HL-60 (cell line): ENCODE measurements at regions not wholly inside any gene's neighbourhood (a gene's known extent, or its start where the extent isn't known, plus 50 kb on each side); places are given as distances from the start of the nearest gene placed in this dataset.

Experiments
- DNase-seq, 2 experiments: peaks; one replicate each; pipeline ENCODE4 v3.0.0-alpha.2; 2010 to 2020; ENCODE audit warnings: low read depth in 1 of 2, low spot score in 1 of 2
- H3K27ac ChIP-seq: fragments of 250-450 bp; sonication (Bioruptor Pico); replicated peaks from 2 replicates; pipeline ENCODE4 v1.5.1; 2020; ENCODE audit warnings: mild to moderate bottlenecking, moderate library complexity
- H3K27me3 ChIP-seq: fragments of 250-450 bp; sonication (Bioruptor Pico); 2 replicates; pipeline ENCODE4 v1.5.1; 2021; ENCODE audit warnings: mild to moderate bottlenecking, moderate library complexity; ENCODE audit not compliant: insufficient read depth, poor library complexity, severe bottlenecking
- H3K4me3 ChIP-seq: replicated peaks from 2 replicates; pipeline ENCODE4 v1.5.1; 2011; ENCODE audit warnings: mild to moderate bottlenecking, control low read depth, low read length; ENCODE audit not compliant: insufficient read depth
- GABPA ChIP-seq: IDR thresholded peaks from 2 replicates; pipeline ENCODE4 v1.6.1; 2012; ENCODE audit warnings: low read depth
- POLR2AphosphoS5 ChIP-seq: IDR thresholded peaks from 2 replicates; pipeline ENCODE4 v1.6.1; 2012; ENCODE audit warnings: low read depth
- SPI1 ChIP-seq: IDR thresholded peaks from 2 replicates; pipeline ENCODE4 v1.6.1; 2012; ENCODE audit warnings: low read depth, mild to moderate bottlenecking, borderline replicate concordance
- TF ChIP-seq, protein P1 (sequence below): IDR thresholded peaks from 2 replicates; pipeline ENCODE4 v1.6.1; 2012; ENCODE audit warnings: low read depth; ENCODE audit not compliant: insufficient replicate concordance
- TF ChIP-seq, protein P2 (sequence below): IDR thresholded peaks from one replicate; pipeline ENCODE4 v1.5.1; 2011; ENCODE audit warnings: low read length, control low read depth, inconsistent platforms; ENCODE audit not compliant: insufficient read depth

DNA sequence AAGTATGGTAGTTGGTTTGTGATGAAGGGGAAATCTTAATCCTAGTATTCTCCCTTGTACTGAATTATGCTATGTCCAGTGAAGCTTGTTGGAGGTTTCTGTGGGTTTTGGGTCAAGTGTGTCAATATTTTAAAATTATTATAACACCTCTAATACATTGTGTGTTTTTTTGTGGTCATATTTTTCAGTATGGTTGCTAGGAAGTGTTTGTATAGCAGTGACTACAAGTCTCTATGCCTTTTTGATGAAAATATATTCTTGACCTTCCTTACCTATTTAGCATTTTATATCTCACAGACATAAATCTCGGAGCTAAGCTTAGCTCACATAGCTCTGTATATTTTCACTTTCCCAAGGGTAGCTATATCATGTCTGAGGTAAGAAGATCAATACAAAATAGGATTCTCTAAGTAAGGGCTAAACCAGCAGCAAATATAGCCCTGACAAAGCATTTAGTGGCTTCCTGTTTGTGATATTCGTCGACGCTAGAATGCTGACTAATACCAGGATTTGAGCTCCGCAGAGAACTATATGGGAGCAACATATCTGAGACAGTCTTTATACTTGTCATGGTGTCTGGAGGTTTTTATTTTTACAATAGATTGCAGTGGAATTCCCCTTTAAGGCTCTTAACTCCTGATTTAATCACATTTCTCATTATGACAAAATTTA lies 82.3 kb downstream of the MACIR start:
- Histone ChIP-seq H3K4me3 (no peak overlapping the region), H3K27ac (no peak overlapping the region), H3K27me3 (no peaks in the 10 kb centered on the region)
- no peak for DNase-seq
- TF ChIP-seq POLR2AphosphoS5, result no peak
- no peak for TF ChIP-seq SPI1
- TF ChIP-seq, protein P1, sequence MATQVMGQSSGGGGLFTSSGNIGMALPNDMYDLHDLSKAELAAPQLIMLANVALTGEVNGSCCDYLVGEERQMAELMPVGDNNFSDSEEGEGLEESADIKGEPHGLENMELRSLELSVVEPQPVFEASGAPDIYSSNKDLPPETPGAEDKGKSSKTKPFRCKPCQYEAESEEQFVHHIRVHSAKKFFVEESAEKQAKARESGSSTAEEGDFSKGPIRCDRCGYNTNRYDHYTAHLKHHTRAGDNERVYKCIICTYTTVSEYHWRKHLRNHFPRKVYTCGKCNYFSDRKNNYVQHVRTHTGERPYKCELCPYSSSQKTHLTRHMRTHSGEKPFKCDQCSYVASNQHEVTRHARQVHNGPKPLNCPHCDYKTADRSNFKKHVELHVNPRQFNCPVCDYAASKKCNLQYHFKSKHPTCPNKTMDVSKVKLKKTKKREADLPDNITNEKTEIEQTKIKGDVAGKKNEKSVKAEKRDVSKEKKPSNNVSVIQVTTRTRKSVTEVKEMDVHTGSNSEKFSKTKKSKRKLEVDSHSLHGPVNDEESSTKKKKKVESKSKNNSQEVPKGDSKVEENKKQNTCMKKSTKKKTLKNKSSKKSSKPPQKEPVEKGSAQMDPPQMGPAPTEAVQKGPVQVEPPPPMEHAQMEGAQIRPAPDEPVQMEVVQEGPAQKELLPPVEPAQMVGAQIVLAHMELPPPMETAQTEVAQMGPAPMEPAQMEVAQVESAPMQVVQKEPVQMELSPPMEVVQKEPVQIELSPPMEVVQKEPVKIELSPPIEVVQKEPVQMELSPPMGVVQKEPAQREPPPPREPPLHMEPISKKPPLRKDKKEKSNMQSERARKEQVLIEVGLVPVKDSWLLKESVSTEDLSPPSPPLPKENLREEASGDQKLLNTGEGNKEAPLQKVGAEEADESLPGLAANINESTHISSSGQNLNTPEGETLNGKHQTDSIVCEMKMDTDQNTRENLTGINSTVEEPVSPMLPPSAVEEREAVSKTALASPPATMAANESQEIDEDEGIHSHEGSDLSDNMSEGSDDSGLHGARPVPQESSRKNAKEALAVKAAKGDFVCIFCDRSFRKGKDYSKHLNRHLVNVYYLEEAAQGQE, result no peak
- TF ChIP-seq, protein P2, sequence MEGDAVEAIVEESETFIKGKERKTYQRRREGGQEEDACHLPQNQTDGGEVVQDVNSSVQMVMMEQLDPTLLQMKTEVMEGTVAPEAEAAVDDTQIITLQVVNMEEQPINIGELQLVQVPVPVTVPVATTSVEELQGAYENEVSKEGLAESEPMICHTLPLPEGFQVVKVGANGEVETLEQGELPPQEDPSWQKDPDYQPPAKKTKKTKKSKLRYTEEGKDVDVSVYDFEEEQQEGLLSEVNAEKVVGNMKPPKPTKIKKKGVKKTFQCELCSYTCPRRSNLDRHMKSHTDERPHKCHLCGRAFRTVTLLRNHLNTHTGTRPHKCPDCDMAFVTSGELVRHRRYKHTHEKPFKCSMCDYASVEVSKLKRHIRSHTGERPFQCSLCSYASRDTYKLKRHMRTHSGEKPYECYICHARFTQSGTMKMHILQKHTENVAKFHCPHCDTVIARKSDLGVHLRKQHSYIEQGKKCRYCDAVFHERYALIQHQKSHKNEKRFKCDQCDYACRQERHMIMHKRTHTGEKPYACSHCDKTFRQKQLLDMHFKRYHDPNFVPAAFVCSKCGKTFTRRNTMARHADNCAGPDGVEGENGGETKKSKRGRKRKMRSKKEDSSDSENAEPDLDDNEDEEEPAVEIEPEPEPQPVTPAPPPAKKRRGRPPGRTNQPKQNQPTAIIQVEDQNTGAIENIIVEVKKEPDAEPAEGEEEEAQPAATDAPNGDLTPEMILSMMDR, result no peak
- no peak for TF ChIP-seq GABPA

DNA sequence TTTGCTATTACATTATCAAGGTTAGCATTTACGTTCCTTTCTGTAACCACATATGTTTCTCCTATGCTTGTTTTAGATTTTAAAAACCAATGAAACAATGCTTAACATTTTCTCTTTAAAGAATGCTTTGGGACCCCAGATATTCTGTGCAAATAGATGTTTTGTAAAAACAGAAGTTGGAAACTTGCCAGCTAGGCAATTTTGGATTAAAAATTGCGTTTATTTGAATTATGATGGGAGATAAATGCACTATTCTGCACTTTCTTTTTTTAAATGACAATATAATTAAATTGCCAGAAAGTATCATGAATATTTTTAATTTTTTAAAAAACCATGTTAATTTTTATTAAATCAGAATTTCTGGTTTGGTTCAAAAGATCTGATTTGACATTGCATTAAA lies 81.6 kb downstream of the MACIR start:
- TF ChIP-seq, protein P1, result no peak
- TF ChIP-seq, protein P2, result no peak
- TF ChIP-seq POLR2AphosphoS5 (no peak), GABPA (no peak), SPI1 (no peak)
- Histone ChIP-seq H3K27ac (no peak overlapping the region), H3K27me3 (no peaks in the 10 kb centered on the region), H3K4me3 (no peak overlapping the region)
- DNase-seq, result no peak

DNA sequence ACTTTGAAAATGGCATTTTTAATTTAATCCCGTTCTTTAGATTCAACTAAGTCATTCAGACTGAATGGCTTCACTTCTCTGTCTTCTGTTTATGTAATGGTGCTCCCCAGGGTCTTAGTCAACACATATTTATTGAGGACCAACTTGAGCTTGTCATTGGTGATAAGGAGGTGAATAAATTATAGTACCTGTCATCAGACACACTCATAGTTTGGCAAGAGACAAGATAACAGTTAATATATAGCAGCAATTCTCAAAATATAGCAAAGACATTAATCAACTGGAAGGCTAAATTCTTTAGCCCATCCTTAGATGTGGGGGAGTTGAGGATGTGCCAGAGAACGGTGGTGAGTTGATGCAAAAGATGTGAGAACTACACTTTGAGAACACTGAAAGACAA lies 78.4 kb downstream of the MACIR start:
- H3K4me3 ChIP-seq, result no peak overlapping the region
- no peak for DNase-seq
- H3K27me3 ChIP-seq, result no peaks in the 10 kb centered on the region
- no peak for TF ChIP-seq GABPA
- TF ChIP-seq, protein P2, result no peak
- no peak overlapping the region for H3K27ac ChIP-seq

DNA sequence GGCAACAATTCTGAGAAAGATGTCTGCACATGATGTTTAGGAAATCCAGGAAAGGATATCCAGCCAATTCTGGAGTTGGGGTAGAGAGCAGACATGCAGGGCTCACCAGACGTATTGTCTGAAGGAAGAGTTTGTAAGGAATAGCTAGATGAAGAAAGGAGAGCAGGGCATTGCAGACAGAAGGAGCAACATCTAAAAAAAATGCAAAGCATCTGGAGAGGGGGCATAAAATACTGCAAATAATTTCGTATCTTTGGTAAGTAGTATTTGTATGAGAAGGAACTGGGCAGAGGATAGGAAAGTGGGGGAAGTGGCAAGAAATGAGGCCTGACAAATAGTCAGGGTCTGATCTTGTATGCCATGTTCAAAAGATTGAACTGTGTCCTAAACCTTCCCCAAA lies 74.8 kb downstream of the MACIR start:
- H3K4me3 ChIP-seq, result no peak overlapping the region
- DNase-seq, result no peak
- no peak overlapping the region for H3K27ac ChIP-seq
- H3K27me3 ChIP-seq, result no peaks in the 10 kb centered on the region
- TF ChIP-seq POLR2AphosphoS5, result no peak
- TF ChIP-seq, protein P1, result no peak
- TF ChIP-seq SPI1, result no peak
- TF ChIP-seq, protein P2, result no peak
- TF ChIP-seq GABPA, result no peak
